ENCODE measurements at regions not wholly inside any gene's neighbourhood (a gene's known extent, or its start where the extent isn't known, plus 50 kb on each side); places are given as distances from the start of the nearest gene placed in this dataset.

GRCh38 chr14:87082917-87083316 lies 910.1 kb downstream of the GALC start:
- Mint-ChIP-seq H3K27me3 (ENCODE audit: unreplicated experiment) (peaks cover 17% of the 10 kb centered on the region), H3K4me1 (ENCODE audit: low read depth, unreplicated experiment) (no peaks in the 10 kb centered on the region), H3K36me3 (ENCODE audit: insufficient read depth, unreplicated experiment) (no peaks in the 10 kb centered on the region), H3K9me3 (ENCODE audit: low read depth, unreplicated experiment) (peaks cover 6% of the 10 kb centered on the region), H3K27ac (ENCODE audit: unreplicated experiment) (no peak overlapping the region), H3K4me3 (ENCODE audit: low read depth, unreplicated experiment) (no peak overlapping the region)
- CTCF ChIA-PET = no interaction called here
- intact Hi-C loops (cut with micrococcal nuclease; ENCODE audit: unreplicated experiment) = no loop called here
- no peak for DNase-seq
- BruUV-seq (replicated peaks) = no TSS peak
- TF ChIP-seq CTCF (IDR thresholded peaks at IDR 0.05; ENCODE audit: unreplicated experiment) = no peak

GRCh38 chr14:87081004-87081403 lies 912.0 kb downstream of the GALC start:
- DNase-seq = no peak
- no peaks in the 10 kb centered on the region for H3K36me3 Mint-ChIP-seq (ENCODE audit: insufficient read depth, unreplicated experiment)

DNA sequence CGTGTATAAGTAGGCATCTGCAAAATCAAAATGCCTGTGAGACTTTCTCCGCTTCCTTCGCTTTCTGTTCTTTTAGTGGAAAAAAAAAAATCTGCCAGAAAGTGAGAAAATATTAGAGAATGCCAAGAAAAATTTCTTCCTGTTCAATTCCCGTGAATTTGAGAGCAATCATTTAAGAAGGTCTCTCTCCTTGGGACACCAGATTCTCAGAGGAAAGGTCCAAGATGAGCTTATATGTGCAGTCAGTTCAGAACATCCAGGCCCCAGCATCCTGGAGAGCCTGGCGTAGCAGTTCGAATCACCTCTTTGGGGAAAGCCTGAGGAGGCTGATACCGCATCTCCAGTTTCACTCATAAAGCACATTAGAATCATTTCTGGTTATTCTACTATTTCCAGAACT lies 912.8 kb downstream of the GALC start:
- Mint-ChIP-seq H3K27me3 (ENCODE audit: unreplicated experiment) (peaks cover 17% of the 10 kb centered on the region), H3K27ac (ENCODE audit: unreplicated experiment) (no peak overlapping the region), H3K4me1 (ENCODE audit: low read depth, unreplicated experiment) (no peaks in the 10 kb centered on the region), H3K4me3 (ENCODE audit: low read depth, unreplicated experiment) (no peak overlapping the region), H3K9me3 (ENCODE audit: low read depth, unreplicated experiment) (peaks cover 6% of the 10 kb centered on the region), H3K36me3 (ENCODE audit: insufficient read depth, unreplicated experiment) (no peaks in the 10 kb centered on the region)
- intact Hi-C loops (cut with micrococcal nuclease; ENCODE audit: unreplicated experiment) = no loop called here
- TF ChIP-seq CTCF (IDR thresholded peaks at IDR 0.05; ENCODE audit: unreplicated experiment) = no peak
- BruUV-seq (replicated peaks) = no TSS peak
- CTCF ChIA-PET = no interaction called here
- DNase-seq = no peak

More at GRCh38 chr14:87081004-87081403, 912.0 kb downstream of the GALC start:
- no peak overlapping the region for H3K27ac Mint-ChIP-seq (ENCODE audit: unreplicated experiment)
- CTCF ChIA-PET = no interaction called here
- BruUV-seq (replicated peaks) = no TSS peak
- intact Hi-C loops (cut with micrococcal nuclease; ENCODE audit: unreplicated experiment) = no loop called here
- H3K4me3 Mint-ChIP-seq (ENCODE audit: low read depth, unreplicated experiment) = no peak overlapping the region
- H3K4me1 Mint-ChIP-seq (ENCODE audit: low read depth, unreplicated experiment) = no peaks in the 10 kb centered on the region
- peaks cover 17% of the 10 kb centered on the region for H3K27me3 Mint-ChIP-seq (ENCODE audit: unreplicated experiment)
- peaks cover 6% of the 10 kb centered on the region for H3K9me3 Mint-ChIP-seq (ENCODE audit: low read depth, unreplicated experiment)
- TF ChIP-seq CTCF (IDR thresholded peaks at IDR 0.05; ENCODE audit: unreplicated experiment) = no peak

- Mint-ChIP-seq H3K27ac (ENCODE audit: unreplicated experiment) (no peak overlapping the region), H3K9me3 (ENCODE audit: low read depth, unreplicated experiment) (peaks cover 6% of the 10 kb centered on the region), H3K4me1 (ENCODE audit: low read depth, unreplicated experiment) (no peaks in the 10 kb centered on the region), H3K36me3 (ENCODE audit: insufficient read depth, unreplicated experiment) (no peaks in the 10 kb centered on the region), H3K4me3 (ENCODE audit: low read depth, unreplicated experiment) (no peak overlapping the region), H3K27me3 (ENCODE audit: unreplicated experiment) (peaks cover 17% of the 10 kb centered on the region)
- no peak for TF ChIP-seq CTCF (IDR thresholded peaks at IDR 0.05; ENCODE audit: unreplicated experiment)
- no TSS peak for BruUV-seq (replicated peaks)
- intact Hi-C loops (cut with micrococcal nuclease; ENCODE audit: unreplicated experiment) = no loop called here
- CTCF ChIA-PET = no interaction called here
- DNase-seq = no peak
Measured at GRCh38 chr14:87079416-87079815, 913.6 kb downstream of the GALC start.

- Mint-ChIP-seq H3K9me3 (ENCODE audit: low read depth, unreplicated experiment) (no peaks in the 10 kb centered on the region), H3K27me3 (ENCODE audit: unreplicated experiment) (peaks cover 3% of the 10 kb centered on the region)
- DNase-seq = no peak
Measured at GRCh38 chr14:87076922-87077321, 916.1 kb downstream of the GALC start.

More at GRCh38 chr14:87076922-87077321, 916.1 kb downstream of the GALC start:
- Mint-ChIP-seq H3K4me1 (ENCODE audit: low read depth, unreplicated experiment) (no peaks in the 10 kb centered on the region), H3K4me3 (ENCODE audit: low read depth, unreplicated experiment) (no peak overlapping the region), H3K27ac (ENCODE audit: unreplicated experiment) (no peak overlapping the region), H3K36me3 (ENCODE audit: insufficient read depth, unreplicated experiment) (no peaks in the 10 kb centered on the region)
- TF ChIP-seq CTCF (IDR thresholded peaks at IDR 0.05; ENCODE audit: unreplicated experiment) = no peak
- BruUV-seq (replicated peaks) = no TSS peak
- intact Hi-C loops (cut with micrococcal nuclease; ENCODE audit: unreplicated experiment) = no loop called here
- CTCF ChIA-PET = no interaction called here

Data from Calu3 (cell line).